A549 (cell line): ENCODE measurements at regions not wholly inside any gene's neighbourhood (a gene's known extent, or its start where the extent isn't known, plus 50 kb on each side); places are given as distances from the start of the nearest gene placed in this dataset.
"Not testable (repeated sequence)": the region's sequence is repeated elsewhere in the genome, so short reads cannot be mapped to it uniquely, and the experiment has no call there.

Experiments
- ATAC-seq, 2 experiments: fragments of 200-7000 bp in 1 of 2; fragments of >200 bp in 1 of 2; cut with Nextera tagmentation in 1 of 2; cut with Tn5 transposase in 1 of 2; 3 replicates each; pipeline versions ENCODE4 v1.8.0 to v1.9.1; 2018 to 2020; ENCODE audit warnings: mild to moderate bottlenecking in 1 of 2, moderate library complexity in 1 of 2
- CTCF ChIA-PET: fragments of 300-600 bp; sonication (Branson Sonifier 250); formaldehyde crosslinking; extraction: SDS; loops from one replicate; lab custom pipeline; 2021; ENCODE audit warnings: antibody characterized with exemption, inconsistent platforms; lab: Yijun Ruan, JAX
- POLR2A ChIA-PET: fragments of 350-600 bp; formaldehyde crosslinking; extraction: SDS; loops from one replicate; lab custom pipeline; 2021; ENCODE audit warnings: antibody characterized with exemption, inconsistent platforms; lab: Yijun Ruan, JAX
- DNase-seq, 2 experiments: peaks; one replicate each; pipeline versions ENCODE4 v3.0.0 to v3.0.0-alpha.2; 2011 to 2016; ENCODE audit warnings: low read depth in 1 of 2, low spot score in 1 of 2
- FAIRE-seq: peaks from 2 replicates; lab custom pipeline; 2011; peaks lifted over from hg19 to GRCh38; lab: Jason Lieb, UNC
- H3K27ac ChIP-seq, 2 experiments: fragments of >200 bp; sonication (Bioruptor Twin); formaldehyde crosslinking; 3 replicates each; pipeline ENCODE4 v1.5.1; 2016 to 2017
- H3K4me1 ChIP-seq: fragments of >200 bp; sonication (Bioruptor Twin); formaldehyde crosslinking; 3 replicates; pipeline ENCODE4 v1.6.1; 2016
- H3K4me2 ChIP-seq: fragments of >200 bp; sonication (Bioruptor Twin); formaldehyde crosslinking; 3 replicates; pipeline ENCODE4 v1.6.1; 2016
- H3K4me3 ChIP-seq: fragments of >200 bp; sonication (Bioruptor Twin); formaldehyde crosslinking; 3 replicates; pipeline ENCODE4 v1.5.1; 2016
- H3K9me3 ChIP-seq: fragments of >200 bp; sonication (Bioruptor Twin); formaldehyde crosslinking; 3 replicates; pipeline ENCODE4 v1.6.1; 2016
- CBX2 ChIP-seq: fragments of 200-600 bp; sonication (generic); IDR thresholded peaks from 2 replicates; pipeline ENCODE4 v1.6.1; 2016; ENCODE audit warnings: low read depth, mild to moderate bottlenecking, borderline replicate concordance
- CTCF ChIP-seq: fragments of >200 bp; sonication (Bioruptor Twin); formaldehyde crosslinking; IDR thresholded peaks from 3 replicates; pipeline ENCODE4 v1.5.1; 2016
- ESRRA ChIP-seq: fragments of 150-350 bp; IDR thresholded peaks from 2 replicates; pipeline ENCODE4 v1.6.1; 2014; ENCODE audit warnings: mild to moderate bottlenecking, low read length, borderline replicate concordance
- FOSL2 ChIP-seq, 2 experiments: fragments of 450-650 bp in 1 of 2; fragments of >200 bp in 1 of 2; sonication (Bioruptor Twin) in 1 of 2; formaldehyde crosslinking; IDR thresholded peaks; 2 replicates each; pipeline versions ENCODE4 v1.5.0 to v1.6.1; 2016 to 2020; ENCODE audit warnings: mild to moderate bottlenecking in 1 of 2, moderate library complexity in 1 of 2
- HEYL ChIP-seq: fragments of 250-450 bp; sonication (Bioruptor Pico); IDR thresholded peaks from 2 replicates; pipeline ENCODE4 v1.8.0; 2021; ENCODE audit warnings: mild to moderate bottlenecking, moderate library complexity
- MAZ ChIP-seq: fragments of 150-350 bp; IDR thresholded peaks from 2 replicates; pipeline ENCODE4 v1.6.1; 2014; ENCODE audit warnings: antibody characterized with exemption, low read depth, low read length, borderline replicate concordance
- MYC ChIP-seq: IDR thresholded peaks from 2 replicates; pipeline ENCODE4 v1.6.1; 2012; ENCODE audit warnings: mild to moderate bottlenecking, inconsistent platforms, low read length, improper control_type of control experiment, borderline replicate concordance
- NPAS2 ChIP-seq: fragments of 250-450 bp; sonication (Bioruptor Pico); IDR thresholded peaks from 2 replicates; pipeline ENCODE4 v1.8.0; 2022; ENCODE audit warnings: mild to moderate bottlenecking, moderate library complexity, borderline replicate concordance
- RARB ChIP-seq: fragments of 250-450 bp; sonication (Bioruptor Pico); IDR thresholded peaks from 2 replicates; pipeline ENCODE4 v1.8.0; 2021; ENCODE audit warnings: mild to moderate bottlenecking, moderate library complexity
- RCOR1 ChIP-seq: fragments of 150-350 bp; IDR thresholded peaks from 2 replicates; pipeline ENCODE4 v1.6.1; 2014; ENCODE audit warnings: antibody characterized with exemption, low read length, low read depth
- RFX5 ChIP-seq: fragments of 450-650 bp; IDR thresholded peaks from 2 replicates; pipeline ENCODE4 v1.7.1; 2014; ENCODE audit warnings: antibody characterized with exemption, mild to moderate bottlenecking, moderate library complexity
- TFCP2L1 ChIP-seq: fragments of 250-450 bp; sonication (Bioruptor Pico); IDR thresholded peaks from 2 replicates; pipeline ENCODE4 v1.5.0; 2021; ENCODE audit warnings: mild to moderate bottlenecking
- WGBS: methylation state at CpG from one replicate; pipeline ENCODE4 v1.1.6; 2017; ENCODE audit errors: missing lambda C conversion rate; 5-methylcytosine and 5-hydroxymethylcytosine counted together
- TF ChIP-seq, protein P1 (sequence below): IDR thresholded peaks from 2 replicates; pipeline ENCODE4 v1.6.1; 2012
- TF ChIP-seq, protein P2 (sequence below): fragments of 450-650 bp; IDR thresholded peaks from 2 replicates; pipeline ENCODE4 v1.6.1; 2014; ENCODE audit warnings: antibody characterized with exemption
- TF ChIP-seq, protein P3 (sequence below): fragments of >200 bp; sonication (Bioruptor Twin); formaldehyde crosslinking; IDR thresholded peaks from 2 replicates; pipeline ENCODE4 v1.6.1; 2016
- TF ChIP-seq, protein P4 (sequence below): fragments of 250-450 bp; sonication (Bioruptor Pico); IDR thresholded peaks from 2 replicates; pipeline ENCODE4 v1.5.0; 2021; ENCODE audit warnings: mild to moderate bottlenecking, moderate library complexity, borderline replicate concordance

GRCh38 chr3:159886050-159886449, 102.6 kb upstream of the IL12A start:
- DNase-seq = no peak
- Histone ChIP-seq H3K4me1 (no peaks in the 10 kb centered on the region), H3K27ac (no peak overlapping the region), H3K9me3 (no peaks in the 10 kb centered on the region), H3K4me3 (no peak overlapping the region), H3K4me2 (no peak overlapping the region)
- POLR2A ChIA-PET = no interaction called here
- ATAC-seq = no peak
- 86% methylated on average over 3 of the region's 3 CpGs for WGBS
- CTCF ChIA-PET = interaction anchor here (0.6 to 18.8 kb wide), 26 partner anchors 11 to 620 kb away, joined by 3 to 450 read pairs (median 8); partner anchors contain the start of gene IL12A
- no peak for FAIRE-seq
- TF ChIP-seq, protein P1, sequence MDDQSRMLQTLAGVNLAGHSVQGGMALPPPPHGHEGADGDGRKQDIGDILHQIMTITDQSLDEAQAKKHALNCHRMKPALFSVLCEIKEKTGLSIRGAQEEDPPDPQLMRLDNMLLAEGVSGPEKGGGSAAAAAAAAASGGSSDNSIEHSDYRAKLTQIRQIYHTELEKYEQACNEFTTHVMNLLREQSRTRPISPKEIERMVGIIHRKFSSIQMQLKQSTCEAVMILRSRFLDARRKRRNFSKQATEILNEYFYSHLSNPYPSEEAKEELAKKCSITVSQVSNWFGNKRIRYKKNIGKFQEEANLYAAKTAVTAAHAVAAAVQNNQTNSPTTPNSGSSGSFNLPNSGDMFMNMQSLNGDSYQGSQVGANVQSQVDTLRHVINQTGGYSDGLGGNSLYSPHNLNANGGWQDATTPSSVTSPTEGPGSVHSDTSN = no peak
- TF ChIP-seq, protein P2, sequence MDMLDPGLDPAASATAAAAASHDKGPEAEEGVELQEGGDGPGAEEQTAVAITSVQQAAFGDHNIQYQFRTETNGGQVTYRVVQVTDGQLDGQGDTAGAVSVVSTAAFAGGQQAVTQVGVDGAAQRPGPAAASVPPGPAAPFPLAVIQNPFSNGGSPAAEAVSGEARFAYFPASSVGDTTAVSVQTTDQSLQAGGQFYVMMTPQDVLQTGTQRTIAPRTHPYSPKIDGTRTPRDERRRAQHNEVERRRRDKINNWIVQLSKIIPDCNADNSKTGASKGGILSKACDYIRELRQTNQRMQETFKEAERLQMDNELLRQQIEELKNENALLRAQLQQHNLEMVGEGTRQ = no peak
- TF ChIP-seq, protein P3, sequence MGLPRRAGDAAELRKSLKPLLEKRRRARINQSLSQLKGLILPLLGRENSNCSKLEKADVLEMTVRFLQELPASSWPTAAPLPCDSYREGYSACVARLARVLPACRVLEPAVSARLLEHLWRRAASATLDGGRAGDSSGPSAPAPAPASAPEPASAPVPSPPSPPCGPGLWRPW = no peak
- TF ChIP-seq RARB (no peak), HEYL (no peak), MYC (no peak), NPAS2 (no peak), CTCF (no peak), MAZ (no peak), CBX2 (no peak)

DNA sequence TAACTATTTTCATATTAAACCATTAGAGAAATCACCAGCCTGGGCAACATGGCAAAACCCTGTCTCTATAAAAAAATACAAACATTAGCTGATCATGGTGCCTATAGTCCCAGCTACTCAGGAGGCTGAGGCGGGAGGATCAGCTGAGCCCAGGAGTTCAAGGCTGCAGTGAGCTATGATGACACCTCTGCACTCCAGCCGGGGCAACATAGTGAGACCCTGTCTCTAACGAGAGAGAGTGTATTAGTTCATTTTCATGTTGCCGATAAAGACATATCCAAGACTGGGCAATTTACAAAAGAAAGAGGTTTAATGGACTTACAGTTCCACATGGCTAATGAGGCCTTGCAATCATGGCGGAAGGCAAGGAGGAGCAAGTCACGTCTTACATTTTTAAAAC, 102.1 kb upstream of the IL12A start:
- ATAC-seq, POLR2A ChIA-PET, H3K4me2 ChIP-seq, FAIRE-seq, H3K4me1 ChIP-seq, DNase-seq, H3K27ac ChIP-seq, H3K4me3 ChIP-seq, H3K9me3 ChIP-seq: not testable (repeated sequence)
- 96% methylated on average over 6 of the region's 6 CpGs for WGBS
- CTCF ChIA-PET = interaction anchor here (0.7 to 18.8 kb wide), 13 partner anchors 11 to 599 kb away, joined by 3 to 450 read pairs (median 13); partner anchors contain the start of gene IL12A

DNA sequence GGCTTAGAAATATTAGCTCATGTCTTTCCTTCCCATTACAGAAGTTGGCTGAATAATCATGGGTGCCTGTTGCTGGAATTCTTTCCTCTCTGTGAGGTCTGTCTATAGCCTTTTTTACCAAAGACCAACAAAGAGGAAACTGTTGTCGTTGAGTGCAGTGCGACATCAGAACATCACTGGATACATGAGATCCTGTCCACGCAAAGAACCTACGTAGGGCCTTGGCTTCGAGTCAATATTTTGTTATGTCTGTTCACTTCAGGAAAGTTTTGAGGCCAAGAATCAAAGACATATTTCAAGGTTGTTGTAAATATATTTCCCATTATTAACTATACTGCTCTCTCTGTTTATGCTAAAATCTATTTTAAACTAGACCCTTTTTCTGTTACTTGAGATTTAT, 101.5 kb upstream of the IL12A start:
- FAIRE-seq (no peak), DNase-seq (no peak), ATAC-seq (no peak)
- no peak overlapping the region for H3K27ac ChIP-seq
- ChIA-PET POLR2A (no interaction called here), CTCF (interaction anchor here (4.4 to 18.8 kb wide), 4 partner anchors 10 to 118 kb away, joined by 30 to 450 read pairs (median 75); partner anchors contain the start of gene IL12A)
- no peak overlapping the region for H3K4me2 ChIP-seq
- TF ChIP-seq TFCP2L1 (CRISPR knock-in tag) (no peak), RFX5 (no peak), RCOR1 (no peak), ESRRA (no peak), FOSL2 (IDR thresholded peaks at IDR 0.05) (no peak), FOSL2 (CRISPR knock-in tag; IDR thresholded peaks at IDR 0.05) (no peak)
- TF ChIP-seq, protein P4, sequence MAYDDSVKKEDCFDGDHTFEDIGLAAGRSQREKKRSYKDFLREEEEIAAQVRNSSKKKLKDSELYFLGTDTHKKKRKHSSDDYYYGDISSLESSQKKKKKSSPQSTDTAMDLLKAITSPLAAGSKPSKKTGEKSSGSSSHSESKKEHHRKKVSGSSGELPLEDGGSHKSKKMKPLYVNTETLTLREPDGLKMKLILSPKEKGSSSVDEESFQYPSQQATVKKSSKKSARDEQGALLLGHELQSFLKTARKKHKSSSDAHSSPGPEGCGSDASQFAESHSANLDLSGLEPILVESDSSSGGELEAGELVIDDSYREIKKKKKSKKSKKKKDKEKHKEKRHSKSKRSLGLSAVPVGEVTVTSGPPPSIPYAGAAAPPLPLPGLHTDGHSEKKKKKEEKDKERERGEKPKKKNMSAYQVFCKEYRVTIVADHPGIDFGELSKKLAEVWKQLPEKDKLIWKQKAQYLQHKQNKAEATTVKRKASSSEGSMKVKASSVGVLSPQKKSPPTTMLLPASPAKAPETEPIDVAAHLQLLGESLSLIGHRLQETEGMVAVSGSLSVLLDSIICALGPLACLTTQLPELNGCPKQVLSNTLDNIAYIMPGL (CRISPR knock-in tag) = no peak
- H3K9me3 ChIP-seq = no peaks in the 10 kb centered on the region
- WGBS = 97% methylated on average over 5 of the region's 5 CpGs
- no peak overlapping the region for H3K4me3 ChIP-seq
- H3K4me1 ChIP-seq = no peaks in the 10 kb centered on the region
